Activated B cell treated with CpG ODN at 0.5 μM for 24 hours (primary cell): ENCODE measurements at regions not wholly inside any gene's neighbourhood (a gene's known extent, or its start where the extent isn't known, plus 50 kb on each side); places are given as distances from the start of the nearest gene placed in this dataset.

ENCODE experiments used
- ATAC-seq: fragments of 200-7000 bp; cut with Tn5 transposase; one replicate; pipeline ENCODE4 v1.10.0; 2021; ENCODE audit warnings: low read depth, mild to moderate bottlenecking, moderate library complexity
- CTCF ChIA-PET: fragments of 350-600 bp; sonication (Branson Sonifier 250); formaldehyde crosslinking; loops from one replicate; lab custom pipeline; 2021; ENCODE audit warnings: antibody characterized with exemption; lab: Charles Lee
- POLR2A ChIA-PET: fragments of 350-600 bp; sonication (Branson Sonifier 250); formaldehyde crosslinking; loops from one replicate; lab custom pipeline; 2021; ENCODE audit warnings: antibody characterized with exemption; lab: Charles Lee
- DNase-seq: peaks from one replicate; pipeline ENCODE4 v3.0.0; 2022
- H3K27ac Mint-ChIP-seq: one replicate; pipeline ENCODE4 v1.8.0; 2020; ENCODE audit warnings: mixed read lengths
- H3K27me3 Mint-ChIP-seq: one replicate; pipeline ENCODE4 v1.8.0; 2021; ENCODE audit warnings: mixed read lengths
- H3K36me3 Mint-ChIP-seq: one replicate; pipeline ENCODE4 v1.8.0; 2021; ENCODE audit warnings: low read depth, mixed read lengths
- H3K4me1 Mint-ChIP-seq: one replicate; pipeline ENCODE4 v1.8.0; 2021; ENCODE audit warnings: mixed read lengths
- H3K4me3 Mint-ChIP-seq: one replicate; pipeline ENCODE4 v1.8.0; 2020; ENCODE audit warnings: mild to moderate bottlenecking, mixed read lengths
- H3K9me3 Mint-ChIP-seq: one replicate; pipeline ENCODE4 v1.8.0; 2020; ENCODE audit warnings: mixed read lengths
- intact Hi-C: fragments of 100-400 bp; cut with micrococcal nuclease; formaldehyde crosslinking; loops from one replicate; pipeline ENCODE4 v1.15.1; 2024
- TF ChIP-seq, protein P1 (sequence below): fragments of 200-600 bp; IDR thresholded peaks from one replicate; pipeline ENCODE4 v1.8.0; 2022; ENCODE audit warnings: antibody characterized with exemption, mild to moderate bottlenecking

DNA sequence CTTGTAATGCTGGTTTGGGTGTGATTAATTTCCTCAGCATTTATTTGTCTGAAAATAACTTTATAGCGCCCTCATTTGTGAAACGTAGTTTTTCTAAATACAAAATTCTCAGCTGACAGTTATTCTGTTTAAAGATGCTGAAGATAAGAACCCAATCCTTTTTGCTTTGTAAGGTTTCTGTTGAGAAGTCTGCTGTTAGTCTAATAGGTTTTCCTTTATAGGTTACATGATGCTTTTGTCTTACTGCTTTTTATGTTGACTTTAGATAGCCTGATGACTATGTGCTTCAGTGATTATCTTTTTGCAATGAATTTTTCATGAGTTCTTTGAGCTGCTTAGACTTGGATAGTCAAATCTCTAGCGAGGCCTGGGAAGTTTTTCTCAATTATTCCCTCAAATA is 168.6 kb upstream of the PDE3A start:
- CTCF ChIA-PET = no interaction called here
- Mint-ChIP-seq H3K4me1 (no peaks in the 10 kb centered on the region), H3K27me3 (no peaks in the 10 kb centered on the region), H3K36me3 (no peaks in the 10 kb centered on the region), H3K27ac (no peak overlapping the region), H3K4me3 (no peak overlapping the region), H3K9me3 (peaks cover 8% of the 10 kb centered on the region)
- intact Hi-C loops = no loop called here
- POLR2A ChIA-PET = no interaction called here
- TF ChIP-seq, protein P1, sequence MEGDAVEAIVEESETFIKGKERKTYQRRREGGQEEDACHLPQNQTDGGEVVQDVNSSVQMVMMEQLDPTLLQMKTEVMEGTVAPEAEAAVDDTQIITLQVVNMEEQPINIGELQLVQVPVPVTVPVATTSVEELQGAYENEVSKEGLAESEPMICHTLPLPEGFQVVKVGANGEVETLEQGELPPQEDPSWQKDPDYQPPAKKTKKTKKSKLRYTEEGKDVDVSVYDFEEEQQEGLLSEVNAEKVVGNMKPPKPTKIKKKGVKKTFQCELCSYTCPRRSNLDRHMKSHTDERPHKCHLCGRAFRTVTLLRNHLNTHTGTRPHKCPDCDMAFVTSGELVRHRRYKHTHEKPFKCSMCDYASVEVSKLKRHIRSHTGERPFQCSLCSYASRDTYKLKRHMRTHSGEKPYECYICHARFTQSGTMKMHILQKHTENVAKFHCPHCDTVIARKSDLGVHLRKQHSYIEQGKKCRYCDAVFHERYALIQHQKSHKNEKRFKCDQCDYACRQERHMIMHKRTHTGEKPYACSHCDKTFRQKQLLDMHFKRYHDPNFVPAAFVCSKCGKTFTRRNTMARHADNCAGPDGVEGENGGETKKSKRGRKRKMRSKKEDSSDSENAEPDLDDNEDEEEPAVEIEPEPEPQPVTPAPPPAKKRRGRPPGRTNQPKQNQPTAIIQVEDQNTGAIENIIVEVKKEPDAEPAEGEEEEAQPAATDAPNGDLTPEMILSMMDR = no peak
- ATAC-seq = no peak
- DNase-seq = no peak

DNA sequence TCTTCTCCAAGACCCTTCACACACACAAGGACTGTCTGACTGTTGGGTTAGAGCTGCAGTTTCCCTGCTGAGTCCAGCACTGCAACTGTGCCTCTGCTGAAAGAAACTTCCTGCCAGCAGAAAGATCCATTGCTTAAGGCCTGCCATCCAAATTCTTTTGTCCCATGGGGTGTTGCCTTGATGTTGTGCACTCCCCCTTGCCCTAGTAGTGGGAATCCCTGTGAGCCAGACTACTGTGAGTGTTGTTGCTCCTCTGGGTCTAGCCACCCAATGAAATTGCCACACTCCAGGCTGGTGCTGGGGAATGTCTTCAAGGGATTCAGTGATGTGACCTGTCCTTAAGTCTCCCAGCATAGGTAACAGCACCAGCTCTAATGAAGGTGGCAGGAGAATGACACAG is 166.6 kb upstream of the PDE3A start:
- no peak for ATAC-seq
- TF ChIP-seq, protein P1 = no peak
- ChIA-PET CTCF (no interaction called here), POLR2A (no interaction called here)
- Mint-ChIP-seq H3K4me1 (no peaks in the 10 kb centered on the region), H3K36me3 (no peaks in the 10 kb centered on the region), H3K4me3 (no peak overlapping the region), H3K27me3 (no peaks in the 10 kb centered on the region), H3K27ac (no peak overlapping the region), H3K9me3 (peaks cover 4% of the 10 kb centered on the region)
- DNase-seq = no peak
- intact Hi-C loops = no loop called here

DNA sequence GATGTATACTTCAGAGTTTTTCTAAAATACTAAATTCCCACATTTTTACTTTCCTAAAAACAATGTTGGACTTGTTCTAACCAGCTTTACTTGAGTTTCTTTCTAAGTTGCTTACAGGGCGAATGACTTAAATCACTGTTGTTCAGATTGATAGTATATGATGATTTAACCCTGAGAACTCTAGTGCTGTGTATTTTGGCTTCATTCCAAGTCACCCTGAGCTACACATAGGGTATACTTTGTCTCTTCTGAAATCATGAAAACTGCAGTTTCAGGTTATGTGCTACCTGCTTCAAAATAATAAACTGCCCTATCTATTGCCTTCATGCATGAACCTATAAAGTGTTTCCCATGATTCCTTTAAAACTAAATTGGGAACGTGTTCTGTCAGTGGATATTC is 162.5 kb upstream of the PDE3A start:
- TF ChIP-seq, protein P1 = no peak
- H3K27ac Mint-ChIP-seq = no peak overlapping the region

DNA sequence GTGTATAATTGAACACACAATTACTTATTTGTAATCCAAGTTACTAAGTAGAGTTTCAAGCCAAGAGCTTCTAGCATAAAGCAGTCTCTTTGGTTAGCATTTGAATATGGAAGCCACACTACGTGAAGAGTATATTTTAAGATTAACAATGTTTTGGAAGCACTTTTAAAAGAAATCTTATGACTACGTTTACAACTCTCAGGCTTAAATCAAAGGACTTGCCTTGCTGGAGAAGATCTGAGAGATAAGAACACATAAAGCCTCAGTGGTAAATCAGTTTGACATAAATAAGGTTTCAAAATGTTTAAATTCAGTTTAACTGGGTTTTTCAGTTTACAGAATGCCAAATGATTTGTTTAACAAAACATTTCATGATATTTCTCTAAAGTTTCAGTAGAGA is 161.9 kb upstream of the PDE3A start:
- ChIA-PET POLR2A (no interaction called here), CTCF (no interaction called here)
- ATAC-seq (no peak), DNase-seq (no peak)
- no peaks in the 10 kb centered on the region for H3K36me3 Mint-ChIP-seq
- no peak overlapping the region for H3K4me3 Mint-ChIP-seq
- no peaks in the 10 kb centered on the region for H3K4me1 Mint-ChIP-seq
- H3K27me3 Mint-ChIP-seq = no peaks in the 10 kb centered on the region
- intact Hi-C loops = no loop called here
- H3K27ac Mint-ChIP-seq = no peak overlapping the region
- H3K9me3 Mint-ChIP-seq = peaks cover 4% of the 10 kb centered on the region
- TF ChIP-seq, protein P1 = no peak

More for the DNA sequence above, 162.5 kb upstream of the PDE3A start:
- Mint-ChIP-seq H3K4me1 (no peaks in the 10 kb centered on the region), H3K4me3 (no peak overlapping the region), H3K27me3 (no peaks in the 10 kb centered on the region), H3K36me3 (no peaks in the 10 kb centered on the region), H3K9me3 (peaks cover 4% of the 10 kb centered on the region)
- intact Hi-C loops = no loop called here
- ChIA-PET POLR2A (no interaction called here), CTCF (no interaction called here)
- no peak for DNase-seq
- ATAC-seq = no peak

DNA sequence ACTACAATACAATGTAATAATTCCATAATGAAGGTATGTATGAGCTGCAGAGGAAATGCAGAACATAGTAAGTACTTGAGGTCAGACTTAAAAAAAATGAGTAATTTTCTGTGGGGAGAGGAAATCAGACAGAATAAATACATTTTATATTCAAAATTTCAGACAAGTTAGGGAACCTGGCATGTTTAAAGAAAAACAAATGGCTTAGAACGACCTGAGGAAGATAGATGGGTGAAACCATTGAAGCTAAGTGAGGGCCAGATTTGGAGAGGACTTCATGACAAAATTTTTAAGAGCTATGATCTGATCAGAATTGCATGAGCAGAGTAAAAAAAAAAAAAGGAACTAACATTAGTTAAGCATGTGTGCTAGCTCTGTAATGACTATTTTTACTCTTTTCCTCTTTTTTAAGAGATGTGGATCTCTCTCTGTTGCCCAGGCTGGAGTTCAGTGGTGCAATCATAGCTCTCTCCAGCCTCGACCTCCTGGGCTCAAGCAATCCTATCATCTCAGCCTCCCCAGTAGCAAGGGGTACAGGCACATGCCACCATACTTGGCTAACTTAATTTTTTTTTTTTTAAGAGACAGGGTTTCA is 157.6 kb upstream of the PDE3A start:
- POLR2A ChIA-PET = no interaction called here
- Mint-ChIP-seq H3K4me3 (no peak overlapping the region), H3K9me3 (peaks cover 4% of the 10 kb centered on the region), H3K36me3 (no peaks in the 10 kb centered on the region), H3K4me1 (no peaks in the 10 kb centered on the region), H3K27ac (no peak overlapping the region), H3K27me3 (no peaks in the 10 kb centered on the region)
- ATAC-seq = no peak
- CTCF ChIA-PET = no interaction called here
- DNase-seq = no peak
- TF ChIP-seq, protein P1 = no peak
- intact Hi-C loops = no loop called here
